Body of pancreas (tissue), 4 donors: ENCODE measurements at regions not wholly inside any gene's neighbourhood (a gene's known extent, or its start where the extent isn't known, plus 50 kb on each side); places are given as distances from the start of the nearest gene placed in this dataset.

ENCODE experiments used
- ATAC-seq: fragments of 150-250 bp; one replicate; pipeline ENCODE4 v1.9.1; 2016
- DNase-seq, 4 donors: peaks; one replicate each; pipeline ENCODE4 v3.0.0-alpha.2; 2019
- H3K27ac ChIP-seq, 4 donors: fragments of 200-600 bp; sonication (generic); 1 replicate in 3 of 4; 2 replicates in 1 of 4; pipeline versions ENCODE4 v1.5.1 to v1.6.1; 2016 to 2019; ENCODE audit warnings: mild to moderate bottlenecking in 1 of 4, mixed read lengths in 1 of 4, moderate library complexity in 1 of 4
- H3K27me3 ChIP-seq, 2 donors: fragments of 200-600 bp; sonication (generic); one replicate each; pipeline ENCODE4 v1.6.0; 2016; ENCODE audit warnings: mild to moderate bottlenecking in 1 of 2
- H3K36me3 ChIP-seq, 2 donors: fragments of 200-600 bp; sonication (generic); replicated peaks in 1 of 2; 2 replicates each; pipeline ENCODE4 v1.5.1; 2016; ENCODE audit warnings: low read depth in 2 of 2; ENCODE audit not compliant: insufficient read depth in 1 of 2
- H3K4me1 ChIP-seq: fragments of 200-600 bp; sonication (generic); one replicate; pipeline ENCODE4 v1.6.0; 2016
- H3K4me3 ChIP-seq, 2 donors: fragments of 200-600 bp; sonication (generic); 1 replicate in 1 of 2; 2 replicates in 1 of 2; pipeline ENCODE4 v1.5.1; 2016 to 2019
- H3K9me3 ChIP-seq, 3 donors: fragments of 200-600 bp; sonication (generic); 1 replicate in 2 of 3; 2 replicates in 1 of 3; pipeline ENCODE4 v1.5.1; 2016
- POLR2A ChIP-seq, 3 donors: fragments of 450-650 bp; IDR thresholded peaks; one replicate each; pipeline ENCODE4 v1.6.1; 2016; ENCODE audit warnings: antibody characterized with exemption in 3 of 3, mild to moderate bottlenecking in 2 of 3
- WGBS, 2 donors: methylation state at CpG; one replicate each; pipeline ENCODE4 v1.1.5; 2017; 5-methylcytosine and 5-hydroxymethylcytosine counted together
- intact Hi-C: fragments of 100-400 bp; cut with DNase I; formaldehyde crosslinking; loops from one replicate; pipeline ENCODE4 v1.15.1; 2023
- TF ChIP-seq, protein P1 (sequence below), 7 experiments: fragments of 450-650 bp in 4 of 7; fragments of 200-600 bp in 3 of 7; sonication (generic) in 3 of 7; IDR thresholded peaks; one replicate each; pipeline ENCODE4 v1.5.1; 2016 to 2019; ENCODE audit warnings: antibody characterized with exemption in 7 of 7

- no peaks in the 10 kb centered on the region for H3K4me1 ChIP-seq
- H3K9me3 ChIP-seq = no peaks in the 10 kb centered on the region
- no peaks in the 10 kb centered on the region for H3K36me3 ChIP-seq
- no peaks in the 10 kb centered on the region for H3K27me3 ChIP-seq
- WGBS, 2 donors = 0 to 5% methylated on average over 2 of the region's 2 CpGs
- ATAC-seq (peak; percentile 87), DNase-seq (no peak)
- no peak for TF ChIP-seq POLR2A (IDR thresholded peaks at IDR 0.05)
- TF ChIP-seq, protein P1, sequence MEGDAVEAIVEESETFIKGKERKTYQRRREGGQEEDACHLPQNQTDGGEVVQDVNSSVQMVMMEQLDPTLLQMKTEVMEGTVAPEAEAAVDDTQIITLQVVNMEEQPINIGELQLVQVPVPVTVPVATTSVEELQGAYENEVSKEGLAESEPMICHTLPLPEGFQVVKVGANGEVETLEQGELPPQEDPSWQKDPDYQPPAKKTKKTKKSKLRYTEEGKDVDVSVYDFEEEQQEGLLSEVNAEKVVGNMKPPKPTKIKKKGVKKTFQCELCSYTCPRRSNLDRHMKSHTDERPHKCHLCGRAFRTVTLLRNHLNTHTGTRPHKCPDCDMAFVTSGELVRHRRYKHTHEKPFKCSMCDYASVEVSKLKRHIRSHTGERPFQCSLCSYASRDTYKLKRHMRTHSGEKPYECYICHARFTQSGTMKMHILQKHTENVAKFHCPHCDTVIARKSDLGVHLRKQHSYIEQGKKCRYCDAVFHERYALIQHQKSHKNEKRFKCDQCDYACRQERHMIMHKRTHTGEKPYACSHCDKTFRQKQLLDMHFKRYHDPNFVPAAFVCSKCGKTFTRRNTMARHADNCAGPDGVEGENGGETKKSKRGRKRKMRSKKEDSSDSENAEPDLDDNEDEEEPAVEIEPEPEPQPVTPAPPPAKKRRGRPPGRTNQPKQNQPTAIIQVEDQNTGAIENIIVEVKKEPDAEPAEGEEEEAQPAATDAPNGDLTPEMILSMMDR (IDR thresholded peaks at IDR 0.05) = no peak
- H3K4me3 ChIP-seq = no peak overlapping the region
- intact Hi-C loops = no loop called here
- H3K27ac ChIP-seq = peak overlapping the region in 3 of 4 donors; percentile 30 to 73 (median 69)
Measured at GRCh38 chr10:58023341-58024073, 244.2 kb downstream of the IPMK start.

GRCh38 chr10:58019863-58020537 lies 247.7 kb downstream of the IPMK start:
- H3K36me3 ChIP-seq = no peaks in the 10 kb centered on the region
- no peak for TF ChIP-seq POLR2A (IDR thresholded peaks at IDR 0.05)
- TF ChIP-seq, protein P1 (IDR thresholded peaks at IDR 0.05) = no peak
- H3K27me3 ChIP-seq = no peaks in the 10 kb centered on the region
- WGBS, 2 donors = 54 to 60% methylated on average over 3 of the region's 3 CpGs
- no peaks in the 10 kb centered on the region for H3K4me1 ChIP-seq
- no peak overlapping the region for H3K27ac ChIP-seq
- no peak overlapping the region for H3K4me3 ChIP-seq
- ATAC-seq = no peak
- H3K9me3 ChIP-seq = no peaks in the 10 kb centered on the region
- intact Hi-C loops = no loop called here
- no peak for DNase-seq

- 77 to 78% methylated on average over 5 of the region's 5 CpGs for WGBS, 2 donors
- TF ChIP-seq, protein P1 (IDR thresholded peaks at IDR 0.05) = no peak
- no peak for TF ChIP-seq POLR2A (IDR thresholded peaks at IDR 0.05)
- no peak overlapping the region for H3K27ac ChIP-seq
- H3K36me3 ChIP-seq = no peaks in the 10 kb centered on the region
- no peaks in the 10 kb centered on the region for H3K27me3 ChIP-seq
- intact Hi-C loops = no loop called here
- ATAC-seq (no peak), DNase-seq (no peak)
- no peaks in the 10 kb centered on the region for H3K9me3 ChIP-seq
- no peak overlapping the region for H3K4me3 ChIP-seq
- no peaks in the 10 kb centered on the region for H3K4me1 ChIP-seq
Measured at GRCh38 chr10:58017719-58018367, 249.9 kb downstream of the IPMK start.

GRCh38 chr10:58016614-58017013 lies 251.1 kb downstream of the IPMK start:
- intact Hi-C loops = no loop called here
- Histone ChIP-seq H3K9me3 (no peaks in the 10 kb centered on the region), H3K27ac (no peak overlapping the region), H3K4me3 (no peak overlapping the region), H3K36me3 (no peaks in the 10 kb centered on the region), H3K4me1 (no peaks in the 10 kb centered on the region), H3K27me3 (no peaks in the 10 kb centered on the region)
- 97% methylated on average over 1 of the region's 1 CpG for WGBS, 2 donors
- no peak for ATAC-seq
- no peak for DNase-seq
- TF ChIP-seq, protein P1 (IDR thresholded peaks at IDR 0.05) = no peak
